GM12891 (cell line): ENCODE measurements at regions not wholly inside any gene's neighbourhood (a gene's known extent, or its start where the extent isn't known, plus 50 kb on each side); places are given as distances from the start of the nearest gene placed in this dataset.

Source experiments
- POLR2A ChIP-seq: IDR thresholded peaks from 2 replicates; pipeline ENCODE4 v1.6.1; 2011; ENCODE audit warnings: low read depth, low read length, control low read depth
- POLR2AphosphoS5 ChIP-seq: IDR thresholded peaks from 2 replicates; pipeline ENCODE4 v1.6.1; 2011; ENCODE audit warnings: low read depth, low read length, control low read depth
- SPI1 ChIP-seq: IDR thresholded peaks from 2 replicates; pipeline ENCODE4 v1.6.1; 2011; ENCODE audit warnings: low read depth, low read length, control low read depth
- TAF1 ChIP-seq: IDR thresholded peaks from 2 replicates; pipeline ENCODE4 v1.6.1; 2011; ENCODE audit warnings: low read depth, low read length, control low read depth

DNA sequence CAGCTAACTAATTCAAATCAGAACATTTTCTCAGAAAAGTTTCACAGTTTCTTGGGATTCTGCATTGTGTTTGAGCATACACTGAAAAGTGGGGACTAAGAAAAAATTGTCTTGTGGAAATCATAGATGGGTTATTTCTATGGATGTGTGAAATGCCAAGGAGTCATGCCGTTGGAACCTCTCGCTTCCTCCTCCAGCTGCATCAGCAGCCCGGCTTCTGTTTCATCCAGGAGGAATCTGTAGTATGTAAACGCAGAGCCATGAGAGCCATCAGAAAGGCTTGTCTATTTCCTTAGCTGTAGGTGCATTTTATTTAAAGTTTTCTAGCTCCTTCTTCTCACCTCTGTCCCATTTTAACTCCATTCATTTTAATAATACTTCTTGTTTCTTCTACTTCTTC, 1144.1 kb downstream of the GATA3 start:
- TF ChIP-seq SPI1, result no peak
- no peak for TF ChIP-seq POLR2A
- no peak for TF ChIP-seq POLR2AphosphoS5
- TF ChIP-seq TAF1, result no peak
